ENCODE measurements at regions not wholly inside any gene's neighbourhood (a gene's known extent, or its start where the extent isn't known, plus 50 kb on each side); places are given as distances from the start of the nearest gene placed in this dataset.

DNA sequence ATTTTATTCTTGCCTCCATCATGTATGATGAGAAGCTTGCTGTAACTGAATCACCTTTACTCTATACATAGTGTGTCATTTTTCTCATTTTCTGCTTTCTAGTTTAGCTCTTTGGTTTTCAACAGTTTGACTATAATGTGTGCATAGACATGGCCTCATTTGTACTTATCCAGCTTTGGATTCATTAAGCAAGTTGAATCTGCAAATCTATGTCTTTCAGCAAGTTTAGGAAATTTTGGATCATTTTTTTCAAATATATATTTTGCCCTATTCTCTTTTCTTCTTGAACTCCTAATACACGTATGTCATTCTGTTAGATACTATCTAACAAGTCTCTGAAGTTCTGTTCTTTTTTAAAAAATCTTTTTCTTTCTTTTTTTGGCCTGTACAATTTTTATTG, 57.8 kb downstream of the PRLHR start:
- no peaks in the 10 kb centered on the region for H3K36me3 Mint-ChIP-seq
- peaks cover 0 to 1% (median 0%) of the 10 kb centered on the region in 7 donors for H3K4me1 Mint-ChIP-seq
- peaks cover 0 to 2% of the 10 kb centered on the region in 2 donors for H3K27me3 ChIP-seq (ENCODE audit: control insufficient read depth in 2 of 2, insufficient read depth in 2 of 2, low read length in 2 of 2)
- no peak overlapping the region for H3K27ac ChIP-seq (ENCODE audit: low read depth, low read length)
- DNase-seq (no peak), ATAC-seq (no peak)
- no peaks in the 10 kb centered on the region for H3K4me1 ChIP-seq (ENCODE audit: control insufficient read depth in 2 of 2, insufficient read depth in 2 of 2, low read length in 2 of 2)
- no peaks in the 10 kb centered on the region for H3K36me3 ChIP-seq (ENCODE audit: control insufficient read depth in 2 of 3, insufficient read depth in 3 of 3, low read length in 3 of 3)
- no peak overlapping the region for H3K4me3 Mint-ChIP-seq
- intact Hi-C loops (cut with micrococcal nuclease) = no loop called here
- peaks cover 0 to 5% (median 0%) of the 10 kb centered on the region in 11 donors for H3K9me3 Mint-ChIP-seq
- H3K27ac Mint-ChIP-seq = no peak overlapping the region
- CTCF ChIA-PET = no interaction called here
- H3K27me3 Mint-ChIP-seq = peaks cover 31 to 54% (median 40%) of the 10 kb centered on the region in 5 donors
- H3K4me3 ChIP-seq (ENCODE audit: low read length) = no peak overlapping the region
- H3K9me3 ChIP-seq (ENCODE audit: control insufficient read depth in 2 of 3, low read length in 3 of 3) = no peaks in the 10 kb centered on the region
- POLR2A ChIA-PET = no interaction called here

DNA sequence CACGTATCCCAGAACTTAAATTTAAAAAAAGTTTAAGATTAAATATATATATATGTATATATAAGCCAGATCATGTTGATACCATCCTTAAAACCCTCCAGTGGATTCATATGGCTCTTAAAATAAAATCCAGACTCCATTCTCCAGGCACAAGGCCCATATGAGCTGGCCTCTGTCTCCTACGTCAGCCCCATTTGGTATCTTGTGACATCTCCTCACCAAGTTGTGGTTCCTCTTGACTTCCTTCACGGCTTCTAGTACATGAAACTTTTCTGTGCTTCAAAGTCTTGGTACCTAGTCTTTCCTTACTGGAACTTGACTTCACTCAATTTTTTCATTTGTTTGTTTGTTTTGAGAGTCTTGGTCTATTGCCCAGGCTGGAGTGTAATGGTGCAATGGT, 61.3 kb downstream of the PRLHR start:
- POLR2A ChIA-PET = no interaction called here
- H3K36me3 ChIP-seq (ENCODE audit: control insufficient read depth in 2 of 3, insufficient read depth in 3 of 3, low read length in 3 of 3) = no peaks in the 10 kb centered on the region
- intact Hi-C loops (cut with micrococcal nuclease) = no loop called here
- Mint-ChIP-seq H3K4me3 (no peak overlapping the region), H3K4me1 (peaks cover 0 to 17% (median 0%) of the 10 kb centered on the region in 7 donors), H3K27ac (no peak overlapping the region), H3K27me3 (peaks cover 5 to 32% (median 23%) of the 10 kb centered on the region in 5 donors), H3K36me3 (no peaks in the 10 kb centered on the region), H3K9me3 (peaks cover 0 to 2% (median 0%) of the 10 kb centered on the region in 11 donors)
- no peaks in the 10 kb centered on the region for H3K4me1 ChIP-seq (ENCODE audit: control insufficient read depth in 2 of 2, insufficient read depth in 2 of 2, low read length in 2 of 2)
- ATAC-seq (no peak), DNase-seq (no peak)
- CTCF ChIA-PET = no interaction called here
- no peak overlapping the region for H3K27ac ChIP-seq (ENCODE audit: low read depth, low read length)
- no peak overlapping the region for H3K4me3 ChIP-seq (ENCODE audit: low read length)
- H3K27me3 ChIP-seq (ENCODE audit: control insufficient read depth in 2 of 2, insufficient read depth in 2 of 2, low read length in 2 of 2) = peaks cover 0 to 3% of the 10 kb centered on the region in 2 donors
- no peaks in the 10 kb centered on the region for H3K9me3 ChIP-seq (ENCODE audit: control insufficient read depth in 2 of 3, low read length in 3 of 3)

DNA sequence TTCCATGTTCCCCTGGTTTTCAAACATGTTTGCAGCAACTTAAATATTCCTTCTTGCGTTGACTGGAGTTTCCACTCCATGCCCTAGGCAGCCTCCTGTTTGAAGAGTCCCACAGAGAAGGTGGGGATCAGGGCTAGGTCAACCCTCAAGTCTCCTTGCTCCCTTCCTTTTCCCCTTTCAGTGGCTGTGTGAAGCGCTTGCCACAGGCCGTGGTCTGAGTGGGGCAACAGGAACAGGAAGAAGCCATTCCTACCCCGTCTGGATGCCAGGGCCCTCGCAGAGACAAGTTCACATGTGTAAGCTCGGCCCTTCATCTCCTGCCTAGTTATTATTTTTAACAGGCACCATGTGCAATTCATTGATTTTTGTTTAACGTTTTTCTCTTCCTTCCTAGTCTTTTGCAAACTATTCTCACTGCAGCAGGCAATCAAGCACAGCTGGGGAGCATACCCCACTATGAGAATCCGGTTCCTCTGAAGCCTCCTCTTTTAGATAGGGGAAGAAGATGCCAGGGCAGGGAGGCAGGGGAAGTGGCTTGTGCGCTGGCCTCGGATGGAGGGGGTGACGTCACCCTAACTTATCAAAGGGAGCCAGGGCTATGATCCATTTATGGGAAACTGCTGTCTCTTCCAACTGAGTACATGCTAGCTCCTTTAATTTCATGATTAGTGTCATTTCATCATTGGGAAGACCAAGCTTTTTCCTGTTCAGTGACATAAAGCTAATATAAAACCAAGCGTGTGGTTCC, 64.2 kb downstream of the PRLHR start:
- H3K4me1 Mint-ChIP-seq = peaks cover 0 to 21% (median 0%) of the 10 kb centered on the region in 7 donors
- Histone ChIP-seq H3K36me3 (ENCODE audit: control insufficient read depth in 2 of 3, insufficient read depth in 3 of 3, low read length in 3 of 3) (no peaks in the 10 kb centered on the region), H3K27me3 (ENCODE audit: control insufficient read depth in 2 of 2, insufficient read depth in 2 of 2, low read length in 2 of 2) (peaks cover 0 to 3% of the 10 kb centered on the region in 2 donors), H3K27ac (ENCODE audit: low read depth, low read length) (no peak overlapping the region), H3K4me1 (ENCODE audit: control insufficient read depth in 2 of 2, insufficient read depth in 2 of 2, low read length in 2 of 2) (no peaks in the 10 kb centered on the region), H3K4me3 (ENCODE audit: low read length) (no peak overlapping the region), H3K9me3 (ENCODE audit: control insufficient read depth in 2 of 3, low read length in 3 of 3) (no peaks in the 10 kb centered on the region)
- DNase-seq (no peak), ATAC-seq (peak; percentile 61)
- peaks cover 0 to 2% (median 0%) of the 10 kb centered on the region in 11 donors for H3K9me3 Mint-ChIP-seq
- H3K27ac Mint-ChIP-seq = no peak overlapping the region
- H3K27me3 Mint-ChIP-seq = peaks cover 7 to 23% (median 20%) of the 10 kb centered on the region in 5 donors
- intact Hi-C loops (cut with micrococcal nuclease) = no loop called here
- ChIA-PET CTCF (no interaction called here), POLR2A (interaction anchor here (0.7 kb wide), 1 partner anchor 27 kb away, joined by 3 read pairs; no protein-coding TSS in a partner anchor)
- H3K4me3 Mint-ChIP-seq = peak overlapping the region in 1 of 10 donors; percentile 31
- H3K36me3 Mint-ChIP-seq = no peaks in the 10 kb centered on the region

DNA sequence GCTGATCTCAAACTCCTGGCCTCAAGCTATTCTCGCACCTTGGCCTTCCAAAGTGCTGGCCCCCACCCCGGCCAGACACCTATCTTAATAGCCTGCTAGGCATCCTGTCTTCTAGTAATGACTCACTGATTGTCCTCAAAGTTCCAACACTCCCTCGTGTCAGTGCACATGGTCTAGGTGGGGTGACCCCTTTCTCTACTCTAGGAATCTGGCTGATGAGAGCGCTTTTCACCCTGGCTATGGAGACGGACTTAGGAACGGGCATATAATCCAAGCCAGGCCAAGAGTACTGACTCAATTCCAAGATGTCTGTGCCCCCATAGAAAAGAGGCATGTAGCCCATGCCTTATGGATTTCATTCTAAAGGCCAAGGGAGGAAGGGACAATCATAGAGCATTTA, 67.0 kb downstream of the PRLHR start:
- H3K27me3 ChIP-seq (ENCODE audit: control insufficient read depth in 2 of 2, insufficient read depth in 2 of 2, low read length in 2 of 2) = peaks cover 0 to 3% of the 10 kb centered on the region in 2 donors
- H3K4me3 Mint-ChIP-seq = no peak overlapping the region
- peaks cover 0 to 4% (median 0%) of the 10 kb centered on the region in 11 donors for H3K9me3 Mint-ChIP-seq
- H3K27ac Mint-ChIP-seq = no peak overlapping the region
- H3K27ac ChIP-seq (ENCODE audit: low read depth, low read length) = no peak overlapping the region
- no peak for ATAC-seq
- no peak for DNase-seq
- no peak overlapping the region for H3K4me3 ChIP-seq (ENCODE audit: low read length)
- peaks cover 0 to 4% (median 0%) of the 10 kb centered on the region in 5 donors for H3K36me3 Mint-ChIP-seq
- no peaks in the 10 kb centered on the region for H3K4me1 ChIP-seq (ENCODE audit: control insufficient read depth in 2 of 2, insufficient read depth in 2 of 2, low read length in 2 of 2)
- peaks cover 0 to 21% (median 0%) of the 10 kb centered on the region in 7 donors for H3K4me1 Mint-ChIP-seq
- H3K36me3 ChIP-seq (ENCODE audit: control insufficient read depth in 2 of 3, insufficient read depth in 3 of 3, low read length in 3 of 3) = no peaks in the 10 kb centered on the region
- H3K9me3 ChIP-seq (ENCODE audit: control insufficient read depth in 2 of 3, low read length in 3 of 3) = no peaks in the 10 kb centered on the region
- ChIA-PET CTCF (interaction anchor here (0.6 kb wide), 1 partner anchor 41 kb away, joined by 8 read pairs; no protein-coding TSS in a partner anchor), POLR2A (no interaction called here)
- H3K27me3 Mint-ChIP-seq = peaks cover 9 to 26% (median 16%) of the 10 kb centered on the region in 5 donors
- intact Hi-C loops (cut with micrococcal nuclease) = no loop called here

DNA sequence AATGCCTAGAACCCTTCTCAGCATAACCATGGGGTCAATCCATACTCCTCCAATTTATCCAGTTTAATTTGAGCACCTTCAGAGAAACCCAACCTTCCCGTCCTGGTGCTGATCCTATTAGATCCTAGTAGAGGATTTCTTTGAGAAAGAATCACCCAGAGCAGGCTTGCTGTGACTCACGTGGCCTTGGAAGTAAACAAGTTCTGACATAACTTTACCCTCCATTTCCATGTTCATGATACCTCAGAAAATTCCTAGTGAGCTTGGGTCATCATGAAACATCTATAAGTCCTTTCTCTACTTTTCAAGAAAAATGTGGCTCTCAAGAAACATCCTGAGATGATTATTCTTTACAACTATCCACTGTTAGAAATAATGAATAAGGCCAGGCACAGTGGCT, 71.7 kb downstream of the PRLHR start:
- H3K27me3 Mint-ChIP-seq = peaks cover 4 to 51% (median 38%) of the 10 kb centered on the region in 5 donors
- H3K4me3 Mint-ChIP-seq = no peak overlapping the region
- Histone ChIP-seq H3K36me3 (ENCODE audit: control insufficient read depth in 2 of 3, insufficient read depth in 3 of 3, low read length in 3 of 3) (no peaks in the 10 kb centered on the region), H3K4me1 (ENCODE audit: control insufficient read depth in 2 of 2, insufficient read depth in 2 of 2, low read length in 2 of 2) (no peaks in the 10 kb centered on the region), H3K27me3 (ENCODE audit: control insufficient read depth in 2 of 2, insufficient read depth in 2 of 2, low read length in 2 of 2) (no peaks in the 10 kb centered on the region), H3K9me3 (ENCODE audit: control insufficient read depth in 2 of 3, low read length in 3 of 3) (no peaks in the 10 kb centered on the region), H3K27ac (ENCODE audit: low read depth, low read length) (no peak overlapping the region), H3K4me3 (ENCODE audit: low read length) (no peak overlapping the region)
- DNase-seq (no peak), ATAC-seq (no peak)
- ChIA-PET CTCF (no interaction called here), POLR2A (no interaction called here)
- intact Hi-C loops (cut with micrococcal nuclease) = no loop called here
- H3K4me1 Mint-ChIP-seq = peaks cover 0 to 38% (median 0%) of the 10 kb centered on the region in 7 donors
- peaks cover 0 to 8% (median 0%) of the 10 kb centered on the region in 11 donors for H3K9me3 Mint-ChIP-seq
- H3K27ac Mint-ChIP-seq = no peak overlapping the region
- peaks cover 0 to 11% (median 0%) of the 10 kb centered on the region in 5 donors for H3K36me3 Mint-ChIP-seq

DNA sequence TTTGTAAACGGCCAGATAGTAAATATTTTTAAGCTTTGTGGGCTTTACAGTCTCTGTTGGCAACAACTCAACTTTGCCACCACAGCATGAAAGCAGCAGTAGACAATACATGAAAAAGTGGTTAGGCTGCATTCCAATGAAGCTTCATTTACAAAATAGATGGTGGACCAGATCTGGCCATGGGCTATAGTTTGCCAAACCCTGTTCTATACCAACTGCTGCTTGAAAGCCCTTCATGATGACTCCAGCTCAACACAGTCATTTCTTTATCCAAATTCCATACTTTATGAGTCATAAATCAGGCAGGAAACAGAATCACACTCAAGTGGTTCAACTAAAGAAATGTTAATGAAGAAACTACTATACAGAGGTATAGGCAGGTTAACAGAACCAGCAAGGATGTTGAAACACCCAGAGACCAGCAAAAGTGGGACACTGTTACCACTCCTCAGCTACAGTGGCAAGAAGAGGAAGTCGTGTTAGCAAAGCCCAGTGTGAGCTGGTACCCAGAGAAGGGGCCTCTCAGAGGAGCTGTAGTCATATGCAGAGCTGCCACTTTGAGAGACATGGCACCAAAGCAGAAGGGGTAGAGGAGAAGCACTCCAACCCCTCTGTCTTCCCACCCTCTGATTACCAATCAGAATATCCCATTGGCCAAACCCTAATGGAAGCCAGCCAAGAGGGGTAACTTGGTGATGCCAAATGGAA, 72.5 kb downstream of the PRLHR start:
- CTCF ChIA-PET = no interaction called here
- DNase-seq = no peak
- Mint-ChIP-seq H3K36me3 (peaks cover 0 to 14% (median 0%) of the 10 kb centered on the region in 5 donors), H3K27me3 (peaks cover 5 to 52% (median 42%) of the 10 kb centered on the region in 5 donors), H3K27ac (peak overlapping the region in 1 of 9 donors; percentile 69), H3K9me3 (peaks cover 0 to 15% (median 7%) of the 10 kb centered on the region in 11 donors), H3K4me3 (peak overlapping the region in 1 of 10 donors; percentile 13), H3K4me1 (peaks cover 0 to 34% (median 0%) of the 10 kb centered on the region in 7 donors)
- Histone ChIP-seq H3K36me3 (ENCODE audit: control insufficient read depth in 2 of 3, insufficient read depth in 3 of 3, low read length in 3 of 3) (no peaks in the 10 kb centered on the region), H3K9me3 (ENCODE audit: control insufficient read depth in 2 of 3, low read length in 3 of 3) (no peaks in the 10 kb centered on the region), H3K4me3 (ENCODE audit: low read length) (no peak overlapping the region), H3K4me1 (ENCODE audit: control insufficient read depth in 2 of 2, insufficient read depth in 2 of 2, low read length in 2 of 2) (no peaks in the 10 kb centered on the region), H3K27me3 (ENCODE audit: control insufficient read depth in 2 of 2, insufficient read depth in 2 of 2, low read length in 2 of 2) (no peaks in the 10 kb centered on the region), H3K27ac (ENCODE audit: low read depth, low read length) (no peak overlapping the region)
- peak; percentile 45 for ATAC-seq
- POLR2A ChIA-PET = no interaction called here
- intact Hi-C loops (cut with micrococcal nuclease) = no loop called here

Measured in naive thymus-derived CD4-positive, alpha-beta T cell (primary cell).